ENCODE measurements at regions not wholly inside any gene's neighbourhood (a gene's known extent, or its start where the extent isn't known, plus 50 kb on each side); places are given as distances from the start of the nearest gene placed in this dataset.

DNA sequence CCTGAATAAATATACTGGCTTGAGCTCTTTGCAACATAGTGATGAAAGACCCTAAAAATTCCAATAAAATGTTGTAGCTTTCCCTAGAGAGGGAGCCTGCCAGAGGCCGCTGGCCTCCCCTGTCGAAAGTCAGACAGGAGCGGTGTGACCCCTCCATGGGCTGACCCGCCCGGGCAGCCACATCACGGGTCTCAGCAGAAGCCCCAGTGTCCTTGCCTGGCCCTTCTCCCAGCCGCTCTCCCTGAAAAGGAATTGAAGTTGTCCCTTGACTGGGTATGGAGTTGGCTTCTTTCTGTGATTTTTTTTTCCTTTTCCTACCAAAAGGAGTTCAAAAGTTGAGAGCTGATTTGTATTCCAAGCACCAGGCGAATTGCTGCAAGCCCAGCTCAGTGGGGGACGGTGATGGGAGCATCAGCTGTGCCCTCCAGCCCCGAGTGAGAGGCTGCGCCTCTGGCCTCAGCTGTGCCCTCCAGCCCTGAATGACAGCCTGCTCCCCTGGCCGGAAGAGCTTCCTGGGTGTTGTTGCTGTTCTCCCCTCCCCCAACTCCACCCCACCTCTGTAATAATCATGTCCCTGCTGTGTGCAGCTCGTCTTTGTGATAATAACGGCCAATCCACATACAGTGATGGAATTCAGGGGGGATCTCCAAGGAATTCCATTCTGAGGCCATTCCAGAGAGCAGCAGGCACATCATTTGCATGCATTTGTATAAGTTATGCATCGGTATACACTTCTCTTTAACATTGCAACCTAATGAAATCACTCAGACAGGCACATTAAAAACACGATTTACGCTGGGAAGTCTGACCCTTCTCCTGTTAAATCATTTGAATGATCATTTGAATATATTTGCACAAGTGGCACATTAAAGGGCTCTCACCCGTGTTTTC is 501.0 kb downstream of the EIPR1 start:
- TF ChIP-seq CTCF (IDR thresholded peaks at IDR 0.05) (no peak), POLR2A (IDR thresholded peaks at IDR 0.05) (no peak)

Measured in uterus (tissue), 2 donors.